ENCODE measurements at regions not wholly inside any gene's neighbourhood (a gene's known extent, or its start where the extent isn't known, plus 50 kb on each side); places are given as distances from the start of the nearest gene placed in this dataset.

DNA sequence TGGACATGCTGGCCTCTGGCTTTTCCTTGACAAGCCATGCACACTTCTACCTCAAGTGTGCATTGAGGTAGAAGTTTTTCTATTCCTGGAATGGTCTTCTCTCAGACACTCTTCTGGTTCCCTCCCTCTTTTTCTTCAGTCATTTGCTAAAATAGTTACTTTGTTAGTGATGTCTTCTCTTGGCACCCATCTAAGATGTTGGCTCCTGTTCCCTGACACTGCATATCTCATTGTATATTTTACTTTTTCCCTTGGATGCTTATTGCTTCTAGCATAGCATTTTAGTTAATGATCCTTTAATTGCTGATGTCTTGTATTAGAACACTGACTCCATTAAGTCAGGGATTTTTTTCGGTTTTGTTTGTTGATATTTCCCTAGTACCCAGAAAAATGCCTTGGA, 758.7 kb upstream of the NRSN1 start:
- Histone ChIP-seq H4K8ac (replicated peaks; ENCODE audit: insufficient read length, low read depth, low read length) (no peak overlapping the region), H3T11ph (ENCODE audit: low read length) (no peak overlapping the region), H3K79me2 (ENCODE audit: insufficient read depth, low read length) (no peaks in the 10 kb centered on the region), H2BK20ac (ENCODE audit: low read depth, low read length, poor library complexity, severe bottlenecking) (no peak overlapping the region), H3K4me1 (ENCODE audit: insufficient read depth, low read length) (no peaks in the 10 kb centered on the region), H3K79me1 (ENCODE audit: insufficient read depth, low read depth, low read length, poor library complexity, severe bottlenecking) (no peaks in the 10 kb centered on the region), H4K91ac (ENCODE audit: insufficient read length, low read depth, low read length) (no peak overlapping the region), H3K4ac (ENCODE audit: low read depth, low read length) (no peak overlapping the region), H2BK12ac (ENCODE audit: insufficient read length, low read depth, low read length) (no peak overlapping the region), H2BK15ac (ENCODE audit: low read depth, low read length) (no peak overlapping the region), H3K4me2 (ENCODE audit: insufficient read depth, insufficient read length, low read length) (no peak overlapping the region), H3K23me2 (ENCODE audit: insufficient read length, low read depth, low read length, poor library complexity, severe bottlenecking) (no peaks in the 10 kb centered on the region), H3K18ac (ENCODE audit: insufficient read length, low read depth, low read length) (no peak overlapping the region), H3K27me3 (ENCODE audit: insufficient read depth, low read length) (no peaks in the 10 kb centered on the region; the same call in 1 of the 2 replicates), H4K20me1 (ENCODE audit: control insufficient read depth, insufficient read depth, insufficient read length) (no peaks in the 10 kb centered on the region), H3K9ac (ENCODE audit: extremely low read depth, insufficient read length, low read length) (no peak overlapping the region), H2BK120ac (ENCODE audit: low read depth, low read length, poor library complexity, severe bottlenecking) (no peak overlapping the region), H2BK5ac (ENCODE audit: insufficient read length, low read length) (no peak overlapping the region), H3K9me3 (ENCODE audit: control insufficient read depth, low read depth, low read length) (no peaks in the 10 kb centered on the region), H2AK5ac (ENCODE audit: insufficient read length, low read length) (no peak overlapping the region), H3K56ac (ENCODE audit: insufficient read length, low read depth, low read length) (no peak overlapping the region), H3K27ac (ENCODE audit: insufficient read length, low read depth, low read length) (no peak overlapping the region), H3K23ac (ENCODE audit: insufficient read length, low read depth, low read length) (no peak overlapping the region), H2AFZ (ENCODE audit: low read length) (no peak overlapping the region), H4K5ac (ENCODE audit: insufficient read length, low read depth, low read length) (no peak overlapping the region), H3K14ac (ENCODE audit: insufficient read depth, low read length) (no peak overlapping the region)
- no CpG with 5 or more reads among the region's 1 CpG for WGBS (ENCODE audit: extremely low coverage, insufficient read length, low lambda C conversion rate)
- Mint-ChIP-seq H3K9me3 (peaks cover 16% of the 10 kb centered on the region in 2 experiments), H3K27me3 (ENCODE audit: low read depth) (no peaks in the 10 kb centered on the region), H3K36me3 (ENCODE audit: insufficient read depth in 1 of 3, low read depth in 3 of 3) (peaks cover 0 to 8% (median 2%) of the 10 kb centered on the region in 3 experiments; a peak in 5 of 7 replicates), H3K27ac (no peak overlapping the region), H3K4me1 (no peaks in the 10 kb centered on the region), H3K4me3 (no peak overlapping the region)
- DNase-seq: no peak
- TF ChIP-seq, protein P1, sequence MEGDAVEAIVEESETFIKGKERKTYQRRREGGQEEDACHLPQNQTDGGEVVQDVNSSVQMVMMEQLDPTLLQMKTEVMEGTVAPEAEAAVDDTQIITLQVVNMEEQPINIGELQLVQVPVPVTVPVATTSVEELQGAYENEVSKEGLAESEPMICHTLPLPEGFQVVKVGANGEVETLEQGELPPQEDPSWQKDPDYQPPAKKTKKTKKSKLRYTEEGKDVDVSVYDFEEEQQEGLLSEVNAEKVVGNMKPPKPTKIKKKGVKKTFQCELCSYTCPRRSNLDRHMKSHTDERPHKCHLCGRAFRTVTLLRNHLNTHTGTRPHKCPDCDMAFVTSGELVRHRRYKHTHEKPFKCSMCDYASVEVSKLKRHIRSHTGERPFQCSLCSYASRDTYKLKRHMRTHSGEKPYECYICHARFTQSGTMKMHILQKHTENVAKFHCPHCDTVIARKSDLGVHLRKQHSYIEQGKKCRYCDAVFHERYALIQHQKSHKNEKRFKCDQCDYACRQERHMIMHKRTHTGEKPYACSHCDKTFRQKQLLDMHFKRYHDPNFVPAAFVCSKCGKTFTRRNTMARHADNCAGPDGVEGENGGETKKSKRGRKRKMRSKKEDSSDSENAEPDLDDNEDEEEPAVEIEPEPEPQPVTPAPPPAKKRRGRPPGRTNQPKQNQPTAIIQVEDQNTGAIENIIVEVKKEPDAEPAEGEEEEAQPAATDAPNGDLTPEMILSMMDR (conservative IDR thresholded peaks at IDR 0.05): no peak
